ENCODE measurements at regions not wholly inside any gene's neighbourhood (a gene's known extent, or its start where the extent isn't known, plus 50 kb on each side); places are given as distances from the start of the nearest gene placed in this dataset.

DNA sequence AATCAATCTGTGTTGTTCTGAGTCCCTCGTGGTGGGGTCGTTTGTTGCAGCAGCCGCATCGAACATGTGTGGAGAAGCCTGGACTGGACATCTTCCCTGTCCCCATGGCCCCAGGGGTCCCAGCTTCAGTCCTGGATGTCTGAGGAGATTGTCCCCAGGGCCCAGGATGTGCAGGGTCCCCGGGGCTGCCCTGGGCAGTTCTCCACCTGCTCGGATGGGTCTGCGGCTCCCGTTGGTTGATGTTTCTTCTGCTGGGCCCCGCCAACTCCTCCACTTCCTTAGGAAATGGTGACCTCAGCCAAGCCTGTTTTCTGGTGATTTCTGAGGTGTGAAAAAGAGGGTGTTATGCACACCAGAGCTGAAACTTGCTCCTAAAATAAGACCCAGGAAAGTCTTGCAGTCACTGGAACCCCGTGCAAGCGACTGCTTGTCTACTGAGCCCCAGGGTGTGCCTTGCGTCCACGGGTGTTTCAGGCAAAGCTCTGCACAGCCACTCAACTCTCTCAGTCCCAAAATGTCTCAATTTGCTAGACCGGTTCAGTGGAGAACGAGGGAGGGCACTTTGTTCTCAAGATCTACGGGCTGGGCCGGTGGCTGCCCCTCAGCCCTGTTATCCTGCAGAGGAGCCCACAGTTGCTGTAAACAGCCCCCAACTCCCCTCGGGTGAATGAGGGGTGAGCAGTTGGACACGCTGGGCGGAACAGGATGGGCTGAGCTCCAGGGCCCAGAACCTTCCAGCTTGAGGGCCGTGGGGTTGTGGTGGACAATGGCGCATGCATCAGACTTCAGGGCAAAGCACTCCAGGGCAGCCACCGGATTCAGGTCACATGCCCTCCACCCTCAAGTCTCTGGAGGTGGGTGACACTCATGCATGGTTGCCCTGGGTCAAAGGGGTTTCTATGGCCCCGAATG lies 66.7 kb upstream of the OLFM1 start:
- DNase-seq = no peak
- Mint-ChIP-seq H3K4me1 (ENCODE audit: low read depth) (peaks cover 11% of the 10 kb centered on the region), H3K27ac (no peak overlapping the region), H3K4me3 (no peak overlapping the region), H3K27me3 (ENCODE audit: insufficient read depth) (peaks cover 41% of the 10 kb centered on the region), H3K9me3 (no peaks in the 10 kb centered on the region; the same call in 1 of the 2 replicates), H3K36me3 (ENCODE audit: low read depth) (peaks cover 3% of the 10 kb centered on the region; the same call in 1 of the 2 replicates)
- TF ChIP-seq, protein P1, sequence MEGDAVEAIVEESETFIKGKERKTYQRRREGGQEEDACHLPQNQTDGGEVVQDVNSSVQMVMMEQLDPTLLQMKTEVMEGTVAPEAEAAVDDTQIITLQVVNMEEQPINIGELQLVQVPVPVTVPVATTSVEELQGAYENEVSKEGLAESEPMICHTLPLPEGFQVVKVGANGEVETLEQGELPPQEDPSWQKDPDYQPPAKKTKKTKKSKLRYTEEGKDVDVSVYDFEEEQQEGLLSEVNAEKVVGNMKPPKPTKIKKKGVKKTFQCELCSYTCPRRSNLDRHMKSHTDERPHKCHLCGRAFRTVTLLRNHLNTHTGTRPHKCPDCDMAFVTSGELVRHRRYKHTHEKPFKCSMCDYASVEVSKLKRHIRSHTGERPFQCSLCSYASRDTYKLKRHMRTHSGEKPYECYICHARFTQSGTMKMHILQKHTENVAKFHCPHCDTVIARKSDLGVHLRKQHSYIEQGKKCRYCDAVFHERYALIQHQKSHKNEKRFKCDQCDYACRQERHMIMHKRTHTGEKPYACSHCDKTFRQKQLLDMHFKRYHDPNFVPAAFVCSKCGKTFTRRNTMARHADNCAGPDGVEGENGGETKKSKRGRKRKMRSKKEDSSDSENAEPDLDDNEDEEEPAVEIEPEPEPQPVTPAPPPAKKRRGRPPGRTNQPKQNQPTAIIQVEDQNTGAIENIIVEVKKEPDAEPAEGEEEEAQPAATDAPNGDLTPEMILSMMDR (IDR thresholded peaks at IDR 0.05) = no peak

DNA sequence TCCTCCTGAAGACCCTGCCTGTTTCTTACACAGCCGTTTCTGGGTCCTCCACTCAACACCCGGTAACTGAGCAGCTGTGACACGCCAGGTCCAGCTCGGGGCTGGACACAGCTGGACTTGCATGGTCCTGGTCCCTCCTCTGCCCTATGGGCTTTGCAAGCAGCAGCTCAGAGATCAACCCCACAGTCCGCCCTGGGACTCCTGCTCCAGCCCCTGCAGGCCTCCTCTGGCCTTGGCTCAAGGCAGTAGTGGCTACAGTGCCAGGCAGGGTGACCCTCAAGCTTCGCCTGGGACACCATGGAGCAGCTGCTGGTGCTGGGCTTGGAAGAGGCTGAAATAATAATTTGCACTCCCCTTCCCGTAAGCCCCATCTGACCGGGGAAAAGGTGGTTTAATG lies 66.1 kb upstream of the OLFM1 start:
- TF ChIP-seq, protein P1 (IDR thresholded peaks at IDR 0.05) = no peak
- H3K4me3 Mint-ChIP-seq = no peak overlapping the region
- H3K9me3 Mint-ChIP-seq = no peaks in the 10 kb centered on the region; the same call in 1 of the 2 replicates
- H3K27me3 Mint-ChIP-seq (ENCODE audit: insufficient read depth) = peaks cover 38% of the 10 kb centered on the region
- H3K36me3 Mint-ChIP-seq (ENCODE audit: low read depth) = peaks cover 3% of the 10 kb centered on the region; the same call in 1 of the 2 replicates
- H3K27ac Mint-ChIP-seq = no peak overlapping the region
- no peak for DNase-seq
- H3K4me1 Mint-ChIP-seq (ENCODE audit: low read depth) = peaks cover 11% of the 10 kb centered on the region

DNA sequence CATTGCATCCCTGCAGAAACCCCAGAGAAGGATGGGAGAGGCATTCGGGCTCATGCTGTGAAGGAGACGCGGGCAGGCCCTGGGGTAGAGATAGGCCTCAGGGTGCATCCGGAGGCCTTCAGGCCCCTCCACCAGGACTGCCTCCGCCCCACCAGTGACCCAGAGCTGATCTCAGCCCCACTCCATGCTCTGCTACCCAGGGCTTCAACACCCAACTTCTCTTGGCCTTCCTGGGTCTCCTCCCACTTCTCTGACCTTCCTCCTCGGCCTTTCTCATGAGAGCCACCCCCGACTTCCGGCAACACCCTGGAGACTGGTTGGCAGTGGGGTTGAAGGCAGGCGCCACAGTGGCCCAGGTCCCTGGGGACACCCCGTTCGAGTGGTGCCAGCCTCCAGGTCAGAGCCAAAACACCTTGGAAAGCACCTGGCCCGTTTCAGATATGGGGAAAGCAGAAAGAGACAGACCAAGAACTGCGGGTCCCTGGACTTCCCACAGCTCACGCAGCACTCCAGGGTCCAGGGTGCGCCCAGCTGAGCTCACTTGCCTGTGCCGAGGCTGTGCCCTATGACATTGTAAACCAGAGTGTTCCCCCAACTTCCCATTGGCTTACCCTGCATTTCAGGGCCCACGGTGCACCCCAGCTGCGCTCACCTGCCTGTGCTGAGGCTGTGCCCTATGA lies 65.1 kb upstream of the OLFM1 start:
- Mint-ChIP-seq H3K27me3 (ENCODE audit: insufficient read depth) (peaks cover 35% of the 10 kb centered on the region), H3K4me3 (no peak overlapping the region)

DNA sequence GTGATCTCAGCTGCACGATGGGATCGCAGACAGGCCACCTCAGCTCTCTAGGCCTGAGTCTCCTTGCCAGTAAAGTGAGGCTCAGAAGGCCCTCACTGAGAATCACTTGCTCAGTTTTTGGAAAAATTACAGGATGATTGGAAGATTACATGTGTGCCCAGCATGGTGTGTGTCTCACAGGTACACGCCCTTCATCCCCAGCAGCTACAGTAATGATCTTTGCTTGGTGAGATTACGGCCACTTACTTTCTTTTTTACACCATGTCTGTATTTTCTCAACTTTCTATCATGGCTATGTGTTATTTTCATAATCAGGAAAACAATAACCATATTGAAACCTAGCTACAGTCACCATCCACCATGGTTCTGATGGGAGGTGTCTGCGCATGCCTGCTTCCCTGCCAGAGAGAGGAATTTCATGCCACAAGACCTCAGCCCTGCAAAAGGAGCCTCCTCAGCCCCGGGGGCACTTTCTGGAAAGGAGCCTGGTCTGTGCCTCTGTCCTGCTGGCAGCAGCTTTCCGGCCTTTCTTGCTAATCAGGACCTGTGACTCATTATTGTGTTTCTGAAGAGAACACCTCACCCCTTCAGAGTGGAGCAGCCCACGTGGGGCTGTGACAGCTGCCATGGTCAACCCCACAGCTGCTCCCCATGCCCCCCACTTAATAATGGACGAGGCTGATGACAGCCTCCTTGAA lies 64.2 kb upstream of the OLFM1 start:
- Mint-ChIP-seq H3K9me3 (no peaks in the 10 kb centered on the region; the same call in 1 of the 2 replicates), H3K4me1 (ENCODE audit: low read depth) (peaks cover 11% of the 10 kb centered on the region), H3K27me3 (ENCODE audit: insufficient read depth) (peaks cover 39% of the 10 kb centered on the region), H3K36me3 (ENCODE audit: low read depth) (peaks cover 3% of the 10 kb centered on the region; the same call in 1 of the 2 replicates), H3K4me3 (no peak overlapping the region), H3K27ac (no peak overlapping the region)
- peak; percentile 9 for DNase-seq
- TF ChIP-seq, protein P1 (IDR thresholded peaks at IDR 0.05) = no peak

More for the DNA sequence above, 65.1 kb upstream of the OLFM1 start:
- TF ChIP-seq, protein P1 (IDR thresholded peaks at IDR 0.05) = no peak
- no peak for DNase-seq
- no peak overlapping the region for H3K27ac Mint-ChIP-seq
- peaks cover 11% of the 10 kb centered on the region for H3K4me1 Mint-ChIP-seq (ENCODE audit: low read depth)
- no peaks in the 10 kb centered on the region; the same call in 1 of the 2 replicates for H3K9me3 Mint-ChIP-seq
- peaks cover 3% of the 10 kb centered on the region; the same call in 1 of the 2 replicates for H3K36me3 Mint-ChIP-seq (ENCODE audit: low read depth)

DNA sequence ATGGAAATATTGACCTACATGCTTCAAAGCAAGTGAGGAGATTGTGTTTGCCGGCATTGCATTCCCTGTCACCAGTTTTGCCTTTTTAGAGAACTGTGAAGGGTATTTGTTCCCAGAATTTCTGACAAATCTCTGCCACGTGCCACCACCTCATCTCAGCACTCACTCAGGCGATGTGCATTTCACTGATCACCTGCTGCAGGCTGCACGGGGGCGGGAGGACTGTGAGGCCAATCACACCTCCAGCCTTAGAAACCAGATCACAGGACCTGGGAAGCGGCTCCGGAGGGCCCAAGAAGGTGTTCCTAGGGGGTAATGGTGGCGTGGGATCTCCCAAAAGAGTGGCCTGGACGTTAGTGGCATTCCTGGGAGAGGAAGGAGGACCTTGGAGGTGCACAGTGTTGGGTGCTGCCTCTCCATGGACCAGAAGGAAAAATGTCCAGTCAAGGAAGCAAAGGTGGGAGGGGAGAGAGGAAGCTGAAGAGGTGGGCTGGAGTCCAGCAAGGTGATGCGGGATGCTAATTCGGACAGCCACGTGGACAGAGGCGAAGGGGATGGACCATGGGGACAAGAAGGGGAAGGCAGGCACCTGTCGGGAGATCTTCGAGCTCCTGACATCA lies 63.6 kb upstream of the OLFM1 start:
- no peak for DNase-seq
- no peak overlapping the region for H3K27ac Mint-ChIP-seq
- H3K4me1 Mint-ChIP-seq (ENCODE audit: low read depth) = peaks cover 11% of the 10 kb centered on the region
- H3K9me3 Mint-ChIP-seq = no peaks in the 10 kb centered on the region; the same call in 1 of the 2 replicates
- peaks cover 42% of the 10 kb centered on the region for H3K27me3 Mint-ChIP-seq (ENCODE audit: insufficient read depth)
- no peak overlapping the region for H3K4me3 Mint-ChIP-seq
- TF ChIP-seq, protein P1 (IDR thresholded peaks at IDR 0.05) = no peak
- H3K36me3 Mint-ChIP-seq (ENCODE audit: low read depth) = peaks cover 3% of the 10 kb centered on the region; the same call in 1 of the 2 replicates
